ENCODE measurements at regions not wholly inside any gene's neighbourhood (a gene's known extent, or its start where the extent isn't known, plus 50 kb on each side); places are given as distances from the start of the nearest gene placed in this dataset.

GRCh38 chr1:63074321-63074720 lies 248.0 kb upstream of the FOXD3 start:
- peaks cover 0 to 5% (median 0%) of the 10 kb centered on the region in 3 donors for H3K9me3 ChIP-seq (replicated peaks in 1 of 3)
- H3K27ac ChIP-seq, result no peak overlapping the region
- no peaks in the 10 kb centered on the region for H3K4me1 ChIP-seq (replicated peaks in 1 of 2)
- no peak overlapping the region for H3K4me3 ChIP-seq
- DNase-seq, result no peak
- WGBS, 4 donors, result 21 to 35% (median 28%) methylated on average over 14 to 15 of the region's 15 CpGs
- no peaks in the 10 kb centered on the region for H3K36me3 ChIP-seq (replicated peaks in 1 of 2)
- H3K27me3 ChIP-seq, result peaks cover 30% of the 10 kb centered on the region
- TF ChIP-seq POLR2A (IDR thresholded peaks at IDR 0.05) (no peak), CTCF (IDR thresholded peaks at IDR 0.05) (no peak)
- intact Hi-C loops (cut with DNase I), result no loop called here

- H3K4me1 ChIP-seq (replicated peaks in 1 of 2), result no peaks in the 10 kb centered on the region
- H3K27me3 ChIP-seq, result peaks cover 13% of the 10 kb centered on the region
- no peak overlapping the region for H3K4me3 ChIP-seq
- H3K36me3 ChIP-seq (replicated peaks in 1 of 2), result no peaks in the 10 kb centered on the region
- DNase-seq, result no peak
- WGBS, 4 donors, result 65 to 67% (median 67%) methylated on average over 3 of the region's 3 CpGs
- no peak for TF ChIP-seq CTCF (IDR thresholded peaks at IDR 0.05)
- no peak for TF ChIP-seq POLR2A (IDR thresholded peaks at IDR 0.05)
- intact Hi-C loops (cut with DNase I), result no loop called here
- H3K9me3 ChIP-seq (replicated peaks in 1 of 3), result no peaks in the 10 kb centered on the region
- H3K27ac ChIP-seq, result no peak overlapping the region
Observed at GRCh38 chr1:63082766-63083165, 239.6 kb upstream of the FOXD3 start.

- Histone ChIP-seq H3K9me3 (replicated peaks in 1 of 3) (no peaks in the 10 kb centered on the region), H3K4me1 (replicated peaks in 1 of 2) (no peaks in the 10 kb centered on the region), H3K27me3 (peaks cover 18% of the 10 kb centered on the region), H3K4me3 (no peak overlapping the region), H3K36me3 (replicated peaks in 1 of 2) (no peaks in the 10 kb centered on the region), H3K27ac (no peak overlapping the region)
- no peak for DNase-seq
- TF ChIP-seq CTCF (IDR thresholded peaks at IDR 0.05), result no peak
- TF ChIP-seq POLR2A (IDR thresholded peaks at IDR 0.05), result no peak
- intact Hi-C loops (cut with DNase I), result no loop called here
- 25 to 42% (median 36%) methylated on average over 10 of the region's 10 CpGs for WGBS, 4 donors
Observed at GRCh38 chr1:63087966-63088365, 234.4 kb upstream of the FOXD3 start.

GRCh38 chr1:63099188-63099587 lies 223.2 kb upstream of the FOXD3 start:
- Histone ChIP-seq H3K9me3 (replicated peaks in 1 of 3) (no peaks in the 10 kb centered on the region), H3K4me1 (replicated peaks in 1 of 2) (no peaks in the 10 kb centered on the region), H3K27me3 (peaks cover 5% of the 10 kb centered on the region), H3K4me3 (no peak overlapping the region), H3K27ac (no peak overlapping the region), H3K36me3 (replicated peaks in 1 of 2) (no peaks in the 10 kb centered on the region)
- TF ChIP-seq CTCF (IDR thresholded peaks at IDR 0.05) (no peak), POLR2A (IDR thresholded peaks at IDR 0.05) (no peak)
- intact Hi-C loops (cut with DNase I), result no loop called here
- no peak for DNase-seq
- WGBS, 4 donors, result 30 to 33% (median 32%) methylated on average over 2 of the region's 2 CpGs

All from adrenal gland (tissue), 9 donors.